ENCODE measurements at regions not wholly inside any gene's neighbourhood (a gene's known extent, or its start where the extent isn't known, plus 50 kb on each side); places are given as distances from the start of the nearest gene placed in this dataset.

DNA sequence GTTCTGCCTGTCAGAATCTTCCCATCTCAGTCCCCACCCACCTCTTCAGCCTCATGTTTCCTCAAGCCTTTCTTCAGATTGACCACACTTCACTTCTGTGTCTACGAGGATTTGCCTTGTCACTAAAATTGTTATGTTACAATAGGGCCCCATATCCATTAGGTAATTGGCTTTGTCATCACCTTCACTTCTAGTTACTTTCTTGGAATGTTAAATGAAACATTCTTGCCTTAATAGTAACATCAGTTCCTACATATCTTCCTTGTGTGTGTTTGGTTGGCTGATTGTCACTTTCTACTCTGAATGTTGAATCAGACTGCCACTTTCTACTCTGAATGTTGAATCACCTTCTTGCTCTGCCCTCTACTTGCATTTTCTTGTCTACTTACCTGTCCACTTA, 599.9 kb upstream of the NXPH2 start:
- 90% methylated on average over 1 of the region's 1 CpG for WGBS
- TF ChIP-seq POLR2A (IDR thresholded peaks at IDR 0.05; ENCODE audit: low read depth) (no peak), EP300 (IDR thresholded peaks at IDR 0.05) (no peak), POLR2AphosphoS5 (IDR thresholded peaks at IDR 0.05) (no peak)
- TF ChIP-seq, protein P1, sequence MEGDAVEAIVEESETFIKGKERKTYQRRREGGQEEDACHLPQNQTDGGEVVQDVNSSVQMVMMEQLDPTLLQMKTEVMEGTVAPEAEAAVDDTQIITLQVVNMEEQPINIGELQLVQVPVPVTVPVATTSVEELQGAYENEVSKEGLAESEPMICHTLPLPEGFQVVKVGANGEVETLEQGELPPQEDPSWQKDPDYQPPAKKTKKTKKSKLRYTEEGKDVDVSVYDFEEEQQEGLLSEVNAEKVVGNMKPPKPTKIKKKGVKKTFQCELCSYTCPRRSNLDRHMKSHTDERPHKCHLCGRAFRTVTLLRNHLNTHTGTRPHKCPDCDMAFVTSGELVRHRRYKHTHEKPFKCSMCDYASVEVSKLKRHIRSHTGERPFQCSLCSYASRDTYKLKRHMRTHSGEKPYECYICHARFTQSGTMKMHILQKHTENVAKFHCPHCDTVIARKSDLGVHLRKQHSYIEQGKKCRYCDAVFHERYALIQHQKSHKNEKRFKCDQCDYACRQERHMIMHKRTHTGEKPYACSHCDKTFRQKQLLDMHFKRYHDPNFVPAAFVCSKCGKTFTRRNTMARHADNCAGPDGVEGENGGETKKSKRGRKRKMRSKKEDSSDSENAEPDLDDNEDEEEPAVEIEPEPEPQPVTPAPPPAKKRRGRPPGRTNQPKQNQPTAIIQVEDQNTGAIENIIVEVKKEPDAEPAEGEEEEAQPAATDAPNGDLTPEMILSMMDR (IDR thresholded peaks at IDR 0.05) = no peak
- intact Hi-C loops (cut with DNase I) = no loop called here
- no peak for DNase-seq (ENCODE audit: extremely low spot score)
- H3K9me3 ChIP-seq = no peaks in the 10 kb centered on the region
- no peak overlapping the region for H3K27ac ChIP-seq (replicated peaks in 1 of 4)
- H3K4me3 ChIP-seq = no peak overlapping the region
- H3K36me3 ChIP-seq = no peaks in the 10 kb centered on the region
- no peaks in the 10 kb centered on the region for H3K4me1 ChIP-seq
- no peaks in the 10 kb centered on the region for H3K27me3 ChIP-seq

GRCh38 chr2:139378373-139378772, 598.2 kb upstream of the NXPH2 start:
- Histone ChIP-seq H3K27ac (replicated peaks in 1 of 4) (no peak overlapping the region), H3K36me3 (no peaks in the 10 kb centered on the region), H3K4me3 (no peak overlapping the region), H3K27me3 (no peaks in the 10 kb centered on the region), H3K4me1 (no peaks in the 10 kb centered on the region), H3K9me3 (no peaks in the 10 kb centered on the region)
- no peak for DNase-seq (ENCODE audit: extremely low spot score)
- TF ChIP-seq POLR2AphosphoS5 (IDR thresholded peaks at IDR 0.05) (no peak), EP300 (IDR thresholded peaks at IDR 0.05) (no peak), POLR2A (IDR thresholded peaks at IDR 0.05; ENCODE audit: low read depth) (no peak)
- TF ChIP-seq, protein P1 (IDR thresholded peaks at IDR 0.05) = no peak
- WGBS = 90% methylated on average over 3 of the region's 3 CpGs
- intact Hi-C loops (cut with DNase I) = no loop called here

GRCh38 chr2:139374296-139374850, 594.2 kb upstream of the NXPH2 start:
- intact Hi-C loops (cut with DNase I) = no loop called here
- Histone ChIP-seq H3K27me3 (no peaks in the 10 kb centered on the region), H3K36me3 (no peaks in the 10 kb centered on the region), H3K4me3 (no peak overlapping the region), H3K27ac (replicated peaks in 1 of 4) (no peak overlapping the region), H3K9me3 (no peaks in the 10 kb centered on the region), H3K4me1 (no peaks in the 10 kb centered on the region)
- TF ChIP-seq POLR2AphosphoS5 (IDR thresholded peaks at IDR 0.05) (no peak), POLR2A (IDR thresholded peaks at IDR 0.05; ENCODE audit: low read depth) (no peak), EP300 (IDR thresholded peaks at IDR 0.05) (no peak)
- TF ChIP-seq, protein P1 (IDR thresholded peaks at IDR 0.05) = no peak
- DNase-seq (ENCODE audit: extremely low spot score) = no peak
- 87% methylated on average over 4 of the region's 4 CpGs for WGBS

- no peak overlapping the region for H3K4me3 ChIP-seq
- H3K4me1 ChIP-seq = no peaks in the 10 kb centered on the region
- no peaks in the 10 kb centered on the region for H3K27me3 ChIP-seq
- no peaks in the 10 kb centered on the region for H3K36me3 ChIP-seq
- intact Hi-C loops (cut with DNase I) = no loop called here
- no peak overlapping the region for H3K27ac ChIP-seq (replicated peaks in 1 of 4)
- WGBS = 67% methylated on average over 4 of the region's 4 CpGs
- H3K9me3 ChIP-seq = no peaks in the 10 kb centered on the region
- TF ChIP-seq, protein P1 (IDR thresholded peaks at IDR 0.05) = no peak
- TF ChIP-seq POLR2A (IDR thresholded peaks at IDR 0.05; ENCODE audit: low read depth) (no peak), POLR2AphosphoS5 (IDR thresholded peaks at IDR 0.05) (no peak), EP300 (IDR thresholded peaks at IDR 0.05) (no peak)
- DNase-seq (ENCODE audit: extremely low spot score) = no peak
Measured at GRCh38 chr2:139369423-139370409, 589.5 kb upstream of the NXPH2 start.

All from esophagus muscularis mucosa (tissue), 4 donors.